ENCODE measurements at regions not wholly inside any gene's neighbourhood (a gene's known extent, or its start where the extent isn't known, plus 50 kb on each side); places are given as distances from the start of the nearest gene placed in this dataset.

DNA sequence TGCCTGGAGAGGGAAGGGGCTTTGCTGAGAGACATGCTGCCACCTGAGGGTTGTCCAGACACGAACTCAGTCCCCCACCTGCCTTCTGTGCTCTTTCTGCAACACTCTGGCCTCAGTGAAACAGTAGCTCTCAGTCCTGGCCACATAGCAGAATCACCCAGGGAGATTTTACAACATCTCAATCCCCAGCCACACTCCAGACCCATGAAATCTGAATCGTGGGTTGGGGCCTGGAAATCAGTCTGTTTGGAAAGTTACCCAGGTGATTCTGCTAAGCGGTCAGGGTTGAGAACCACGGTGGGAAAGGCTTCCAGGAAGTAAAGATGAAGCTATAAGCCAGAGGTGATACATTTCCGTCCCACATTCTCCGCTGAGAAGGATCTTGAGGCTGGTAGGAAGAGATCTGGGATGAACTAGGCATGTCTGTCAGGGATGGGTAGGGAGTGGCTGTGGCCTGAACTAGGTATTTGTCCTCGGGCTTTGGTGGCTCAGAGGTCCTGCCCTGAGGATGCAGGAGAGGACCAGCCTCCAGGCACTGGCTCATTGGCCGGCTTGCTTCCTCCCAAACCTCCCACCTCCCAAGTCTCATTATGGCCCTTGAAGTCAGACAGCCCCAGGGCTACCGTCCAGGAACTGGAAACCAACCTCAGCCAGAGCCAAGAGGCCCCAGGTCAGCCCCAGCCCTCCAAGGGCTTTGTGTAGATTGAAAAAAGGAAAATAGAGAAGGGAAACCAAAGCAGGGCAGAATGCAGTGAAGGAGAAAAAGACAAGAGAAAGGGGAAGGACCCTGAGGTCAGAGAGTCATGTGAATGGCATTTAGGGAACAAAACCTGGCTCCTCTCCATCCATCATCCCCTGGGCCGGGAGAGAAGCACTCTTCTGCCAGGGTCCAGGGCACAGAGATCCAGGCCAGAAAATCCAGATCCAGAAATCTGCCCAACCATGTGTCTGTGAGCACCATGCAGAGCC lies 119.6 kb downstream of the ZFP36L2 start:
- CTCF ChIA-PET, result interaction anchor here (0.6 to 0.7 kb wide), 3 partner anchors 26 to 68 kb away, joined by 3 to 5 read pairs (median 3); no protein-coding TSS in a partner anchor
- in situ Hi-C loops (cut with HindIII; ENCODE audit: low pct_unique_long_range_greater_than_20kb, low sequenced_read_pairs) (no loop called here), intact Hi-C loops (cut with micrococcal nuclease; ENCODE audit: unreplicated experiment) (no loop called here)
- no peak for ATAC-seq
- no peaks in the 10 kb centered on the region for H3K36me3 ChIP-seq (ENCODE audit: control insufficient read depth, insufficient read depth, low read length)
- peaks cover 5% of the 10 kb centered on the region; the same call in 1 of the 2 replicates for H3K4me1 ChIP-seq (ENCODE audit: control insufficient read depth, insufficient read depth, low read length)
- BruUV-seq (replicated peaks), result no TSS peak
- no peaks in the 10 kb centered on the region for H3K9me3 ChIP-seq (ENCODE audit: control insufficient read depth, insufficient read depth, low read depth, low read length)
- POLR2A ChIA-PET, result no interaction called here
- DNase-seq (ENCODE audit: low read depth, low spot score), result no peak
- TF ChIP-seq SIN3A (IDR thresholded peaks at IDR 0.05; ENCODE audit: borderline replicate concordance, insufficient read depth, low read depth, low read length) (no peak), REST (IDR thresholded peaks at IDR 0.05; ENCODE audit: insufficient read depth in 1 of 2, low read depth in 2 of 2, low read length in 1 of 2) (no peak), TCF7L2 (IDR thresholded peaks at IDR 0.05; ENCODE audit: low read depth, low read length) (no peak), POLR2AphosphoS5 (IDR thresholded peaks at IDR 0.05; ENCODE audit: low read depth, low read length) (no peak)
- TF ChIP-seq, protein P1, sequence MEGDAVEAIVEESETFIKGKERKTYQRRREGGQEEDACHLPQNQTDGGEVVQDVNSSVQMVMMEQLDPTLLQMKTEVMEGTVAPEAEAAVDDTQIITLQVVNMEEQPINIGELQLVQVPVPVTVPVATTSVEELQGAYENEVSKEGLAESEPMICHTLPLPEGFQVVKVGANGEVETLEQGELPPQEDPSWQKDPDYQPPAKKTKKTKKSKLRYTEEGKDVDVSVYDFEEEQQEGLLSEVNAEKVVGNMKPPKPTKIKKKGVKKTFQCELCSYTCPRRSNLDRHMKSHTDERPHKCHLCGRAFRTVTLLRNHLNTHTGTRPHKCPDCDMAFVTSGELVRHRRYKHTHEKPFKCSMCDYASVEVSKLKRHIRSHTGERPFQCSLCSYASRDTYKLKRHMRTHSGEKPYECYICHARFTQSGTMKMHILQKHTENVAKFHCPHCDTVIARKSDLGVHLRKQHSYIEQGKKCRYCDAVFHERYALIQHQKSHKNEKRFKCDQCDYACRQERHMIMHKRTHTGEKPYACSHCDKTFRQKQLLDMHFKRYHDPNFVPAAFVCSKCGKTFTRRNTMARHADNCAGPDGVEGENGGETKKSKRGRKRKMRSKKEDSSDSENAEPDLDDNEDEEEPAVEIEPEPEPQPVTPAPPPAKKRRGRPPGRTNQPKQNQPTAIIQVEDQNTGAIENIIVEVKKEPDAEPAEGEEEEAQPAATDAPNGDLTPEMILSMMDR (IDR thresholded peaks at IDR 0.05), result no peak
- no peak overlapping the region for H3K4me3 ChIP-seq (ENCODE audit: low read depth in 2 of 2, low read length in 2 of 2)
- peak overlapping the region; percentile 59; the same call in 1 of the 2 replicates for H3K27ac ChIP-seq (ENCODE audit: low read length)
- no peaks in the 10 kb centered on the region for H3K27me3 ChIP-seq (ENCODE audit: control insufficient read depth, insufficient read depth, low read length)

DNA sequence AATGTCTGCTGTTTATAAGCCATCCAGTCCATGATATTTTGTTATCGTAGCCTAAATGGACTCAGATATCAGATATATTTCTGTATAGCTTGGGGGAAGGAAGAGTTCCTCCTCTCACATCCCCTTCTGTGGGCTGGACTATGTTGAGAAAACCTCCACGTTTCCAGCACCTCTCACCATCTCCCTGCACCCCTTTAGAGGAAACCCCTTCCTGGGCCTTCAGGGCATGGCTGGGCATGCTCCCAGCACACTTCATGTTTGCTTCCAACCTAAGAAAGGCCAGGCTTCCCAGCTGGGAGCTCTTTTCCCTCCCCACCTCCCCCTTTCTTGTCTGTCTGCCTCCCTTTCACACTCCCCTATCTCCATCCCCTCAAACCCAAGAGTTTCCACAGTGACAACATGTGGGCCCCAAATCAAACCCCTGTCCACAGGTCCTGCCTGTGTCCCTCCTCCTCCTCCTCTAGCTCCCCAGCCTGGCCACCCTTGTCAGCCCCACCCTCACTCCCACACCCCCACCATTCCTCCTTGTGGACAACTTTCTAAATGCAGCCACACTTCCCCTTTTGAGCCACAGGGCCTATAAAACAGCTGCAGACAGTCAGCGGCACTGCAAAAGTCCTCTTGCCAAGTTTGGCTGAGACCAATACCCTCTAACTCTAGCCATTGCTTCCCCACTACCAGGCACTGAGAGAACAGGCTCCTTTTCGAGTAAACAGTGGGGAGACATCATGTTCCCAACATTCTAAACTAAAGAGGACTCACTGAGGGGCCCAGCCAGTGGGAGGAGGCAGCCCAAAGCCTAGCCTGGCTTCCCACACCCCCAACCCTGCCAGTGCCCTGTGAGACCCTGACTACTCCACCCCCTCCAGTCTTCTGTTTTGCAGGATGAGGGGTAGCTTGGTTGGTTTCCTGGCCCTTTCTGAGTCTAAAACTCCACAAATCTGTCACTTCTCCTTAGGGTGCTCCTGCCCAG lies 120.5 kb downstream of the ZFP36L2 start:
- intact Hi-C loops (cut with micrococcal nuclease; ENCODE audit: unreplicated experiment), result no loop called here
- peak overlapping the region; percentile 59; the same call in 1 of the 2 replicates for H3K27ac ChIP-seq (ENCODE audit: low read length)
- POLR2A ChIA-PET, result no interaction called here

More for the DNA sequence above, 120.5 kb downstream of the ZFP36L2 start:
- no TSS peak for BruUV-seq (replicated peaks)
- H3K36me3 ChIP-seq (ENCODE audit: control insufficient read depth, insufficient read depth, low read length), result no peaks in the 10 kb centered on the region
- 0 out of 2 replicates have a peak, but pooled peaks have one; percentile 41 for ATAC-seq
- no peaks in the 10 kb centered on the region for H3K9me3 ChIP-seq (ENCODE audit: control insufficient read depth, insufficient read depth, low read depth, low read length)
- CTCF ChIA-PET, result interaction anchor here (0.6 to 0.7 kb wide), 3 partner anchors 27 to 69 kb away, joined by 3 to 5 read pairs (median 3); no protein-coding TSS in a partner anchor
- no peak for TF ChIP-seq POLR2AphosphoS5 (IDR thresholded peaks at IDR 0.05; ENCODE audit: low read depth, low read length)
- no peak for TF ChIP-seq SIN3A (IDR thresholded peaks at IDR 0.05; ENCODE audit: borderline replicate concordance, insufficient read depth, low read depth, low read length)
- no peak for TF ChIP-seq REST (IDR thresholded peaks at IDR 0.05; ENCODE audit: insufficient read depth in 1 of 2, low read depth in 2 of 2, low read length in 1 of 2)
- no peak for TF ChIP-seq TCF7L2 (IDR thresholded peaks at IDR 0.05; ENCODE audit: low read depth, low read length)
- TF ChIP-seq, protein P1 (IDR thresholded peaks at IDR 0.05), result no peak
- in situ Hi-C loops (cut with HindIII; ENCODE audit: low pct_unique_long_range_greater_than_20kb, low sequenced_read_pairs), result no loop called here
- peaks cover 5% of the 10 kb centered on the region for H3K4me1 ChIP-seq (ENCODE audit: control insufficient read depth, insufficient read depth, low read length)
- DNase-seq (ENCODE audit: low read depth, low spot score), result no peak
- no peaks in the 10 kb centered on the region for H3K27me3 ChIP-seq (ENCODE audit: control insufficient read depth, insufficient read depth, low read length)
- no peak overlapping the region for H3K4me3 ChIP-seq (ENCODE audit: low read depth in 2 of 2, low read length in 2 of 2)

Measured in Panc1 (cell line).